Thymus (tissue), 11 donors: ENCODE measurements at regions not wholly inside any gene's neighbourhood (a gene's known extent, or its start where the extent isn't known, plus 50 kb on each side); places are given as distances from the start of the nearest gene placed in this dataset.

Experiments used
- DNase-seq, 9 donors: peaks; one replicate each; pipeline ENCODE4 v3.0.0-alpha.2; 2013; ENCODE audit warnings: low spot score in 9 of 9, low read depth in 6 of 9, missing footprints in 1 of 9
- H3K27ac ChIP-seq, 2 donors: one replicate each; pipeline ENCODE4 v1.5.1; 2013; ENCODE audit warnings: control low read depth in 1 of 2, low read depth in 1 of 2, low read length in 1 of 2, mild to moderate bottlenecking in 1 of 2, moderate library complexity in 1 of 2
- H3K27me3 ChIP-seq, 2 donors: one replicate each; pipeline ENCODE4 v1.5.1; 2013; ENCODE audit warnings: low read length in 1 of 2; ENCODE audit not compliant: control insufficient read depth in 2 of 2, insufficient read depth in 1 of 2
- H3K36me3 ChIP-seq, 2 donors: one replicate each; pipeline ENCODE4 v1.5.1; 2013; ENCODE audit warnings: low read length in 1 of 2, mild to moderate bottlenecking in 1 of 2, moderate library complexity in 1 of 2; ENCODE audit not compliant: control insufficient read depth in 2 of 2, insufficient read depth in 2 of 2
- H3K4me1 ChIP-seq, 2 donors: one replicate each; pipeline ENCODE4 v1.5.1; 2013; ENCODE audit warnings: low read length in 2 of 2; ENCODE audit not compliant: control insufficient read depth in 2 of 2, insufficient read depth in 2 of 2
- H3K4me3 ChIP-seq, 2 donors: one replicate each; pipeline ENCODE4 v1.5.1; 2013; ENCODE audit warnings: low read length in 2 of 2, control low read depth in 1 of 2, mild to moderate bottlenecking in 1 of 2
- H3K9me3 ChIP-seq, 2 donors: one replicate each; pipeline ENCODE4 v1.5.1; 2013; ENCODE audit warnings: low read length in 1 of 2, mild to moderate bottlenecking in 1 of 2; ENCODE audit not compliant: control insufficient read depth in 2 of 2, insufficient read depth in 1 of 2
- WGBS: extraction: QIAGEN DNeasy Blood & Tissue Kit; methylation state at CpG from one replicate; pipeline ENCODE4 v1.1.7; 2013; 5-methylcytosine and 5-hydroxymethylcytosine counted together
- donor health status: healthy.

- Histone ChIP-seq H3K27ac (no peak overlapping the region), H3K4me3 (no peak overlapping the region), H3K4me1 (peaks cover 2 to 9% of the 10 kb centered on the region in 2 donors), H3K9me3 (no peaks in the 10 kb centered on the region), H3K27me3 (no peaks in the 10 kb centered on the region), H3K36me3 (no peaks in the 10 kb centered on the region)
- DNase-seq = no peak
- 96% methylated on average over 1 of the region's 1 CpG for WGBS
Observed at GRCh38 chr4:144557404-144557803, 88.6 kb upstream of the HHIP start.

GRCh38 chr4:144562019-144562705 is 83.8 kb upstream of the HHIP start:
- Histone ChIP-seq H3K4me3 (no peak overlapping the region), H3K4me1 (peaks cover 0 to 3% of the 10 kb centered on the region in 2 donors), H3K9me3 (no peaks in the 10 kb centered on the region), H3K27me3 (no peaks in the 10 kb centered on the region), H3K27ac (no peak overlapping the region), H3K36me3 (no peaks in the 10 kb centered on the region)
- WGBS = 29% methylated on average over 10 of the region's 10 CpGs
- DNase-seq = peak in 1 of 9 donors; percentile 41

DNA sequence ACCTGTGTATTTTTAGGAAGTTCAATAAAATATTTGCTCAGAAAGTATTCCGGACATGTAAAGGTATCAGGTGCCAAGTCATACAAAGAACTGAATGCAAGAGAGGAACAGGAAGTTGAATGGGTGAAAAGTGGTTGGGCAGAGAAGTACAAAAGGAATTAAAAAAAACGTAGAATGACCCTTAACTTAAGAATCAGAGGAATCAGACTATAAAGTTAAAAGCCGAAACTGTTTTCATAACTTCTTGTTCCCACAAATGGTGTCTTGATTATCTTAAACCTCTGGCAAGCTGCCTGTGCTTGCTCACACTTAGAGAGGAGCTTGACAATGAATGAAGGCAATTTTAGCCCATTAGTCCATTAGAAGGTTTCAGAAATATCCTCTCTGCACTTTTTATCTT is 81.6 kb upstream of the HHIP start:
- WGBS = 51% methylated on average over 3 of the region's 3 CpGs
- Histone ChIP-seq H3K9me3 (no peaks in the 10 kb centered on the region), H3K4me1 (peaks cover 0 to 3% of the 10 kb centered on the region in 2 donors), H3K4me3 (no peak overlapping the region), H3K27ac (no peak overlapping the region), H3K27me3 (no peaks in the 10 kb centered on the region), H3K36me3 (no peaks in the 10 kb centered on the region)
- DNase-seq = no peak

DNA sequence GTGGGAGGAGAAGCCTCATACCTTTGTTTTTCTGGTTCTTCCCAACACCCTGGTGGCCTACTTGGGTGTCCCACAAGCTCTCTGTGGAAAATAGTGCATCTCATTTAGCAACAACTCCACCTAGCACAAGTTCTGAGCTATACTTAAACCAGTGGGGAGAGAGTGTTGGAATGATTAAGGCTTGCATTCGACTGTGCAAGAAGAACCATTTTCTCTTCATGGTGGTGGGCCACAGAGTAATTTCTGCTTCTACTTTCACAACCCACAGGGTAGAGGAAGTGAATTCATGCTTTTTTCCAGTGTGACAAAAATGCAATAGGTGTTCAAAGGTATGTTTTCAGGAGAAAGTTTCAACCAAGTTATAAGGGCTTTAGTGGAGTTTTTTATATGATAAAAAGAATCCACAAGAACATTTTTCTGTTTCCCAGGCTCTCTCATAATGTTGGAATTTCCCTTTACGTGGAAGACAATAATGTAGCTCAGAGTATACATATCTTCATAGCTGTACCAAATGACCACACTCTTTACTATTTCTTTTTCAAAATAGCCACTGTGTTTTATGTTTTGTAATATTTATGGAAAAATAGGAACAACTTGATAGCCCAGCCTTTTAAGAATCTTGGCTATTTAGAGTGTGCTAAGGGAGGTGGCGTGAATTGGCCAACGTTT is 80.3 kb upstream of the HHIP start:
- no peak for DNase-seq
- Histone ChIP-seq H3K4me1 (peaks cover 0 to 3% of the 10 kb centered on the region in 2 donors), H3K9me3 (no peaks in the 10 kb centered on the region), H3K36me3 (no peaks in the 10 kb centered on the region), H3K27me3 (no peaks in the 10 kb centered on the region), H3K4me3 (no peak overlapping the region), H3K27ac (no peak overlapping the region)
- 93% methylated on average over 4 of the region's 4 CpGs for WGBS

- no peaks in the 10 kb centered on the region for H3K9me3 ChIP-seq
- DNase-seq = no peak
Observed at GRCh38 chr4:144572660-144573059, 73.3 kb upstream of the HHIP start.

DNA sequence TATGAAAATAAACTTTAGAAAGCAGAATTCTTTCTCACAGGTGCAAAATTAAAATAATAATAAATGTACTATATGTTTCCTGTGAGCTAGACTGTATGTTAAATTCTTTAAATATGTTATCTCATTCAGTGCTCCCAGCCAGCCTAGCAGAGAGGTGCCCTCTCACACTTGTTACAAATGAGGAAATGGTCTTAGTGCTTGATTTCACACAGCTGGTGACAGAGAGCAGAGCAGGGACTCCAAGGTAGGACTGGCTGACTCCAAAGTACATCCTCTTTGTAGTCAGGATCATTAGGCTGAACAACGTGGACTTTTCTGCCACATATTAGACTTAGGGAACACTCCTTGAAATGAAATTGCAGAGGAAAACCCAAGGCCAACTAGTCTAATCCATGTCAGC is 72.0 kb upstream of the HHIP start:
- Histone ChIP-seq H3K27me3 (no peaks in the 10 kb centered on the region), H3K9me3 (no peaks in the 10 kb centered on the region), H3K27ac (no peak overlapping the region), H3K4me3 (no peak overlapping the region), H3K36me3 (no peaks in the 10 kb centered on the region), H3K4me1 (no peaks in the 10 kb centered on the region)
- 15% methylated on average over 1 of the region's 1 CpG for WGBS
- DNase-seq = no peak

More at GRCh38 chr4:144572660-144573059, 73.3 kb upstream of the HHIP start:
- WGBS = 94% methylated on average over 7 of the region's 7 CpGs
- H3K4me3 ChIP-seq = no peak overlapping the region
- no peaks in the 10 kb centered on the region for H3K36me3 ChIP-seq
- H3K27ac ChIP-seq = no peak overlapping the region
- no peaks in the 10 kb centered on the region for H3K27me3 ChIP-seq
- no peaks in the 10 kb centered on the region for H3K4me1 ChIP-seq

DNA sequence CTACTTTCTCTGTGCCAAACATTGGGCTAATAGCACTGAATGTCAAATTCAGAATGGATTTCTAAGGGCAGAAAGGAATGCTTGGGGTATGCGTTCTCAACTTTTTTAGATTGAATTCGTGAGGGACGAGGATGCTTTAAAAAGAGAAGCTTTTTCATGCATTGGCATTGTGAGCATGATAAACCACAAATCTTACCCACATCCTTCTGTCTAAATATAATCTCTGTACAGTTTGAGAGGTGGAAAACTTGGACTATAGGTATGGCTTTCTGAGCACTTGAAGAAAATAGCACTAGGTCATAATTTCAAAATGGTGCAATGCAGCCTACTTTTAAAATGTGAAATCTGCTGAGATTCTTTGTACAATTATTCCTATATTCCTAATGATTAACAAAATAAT is 71.4 kb upstream of the HHIP start:
- Histone ChIP-seq H3K36me3 (no peaks in the 10 kb centered on the region), H3K4me3 (no peak overlapping the region), H3K27me3 (no peaks in the 10 kb centered on the region), H3K4me1 (no peaks in the 10 kb centered on the region), H3K9me3 (no peaks in the 10 kb centered on the region), H3K27ac (no peak overlapping the region)
- WGBS = 15% methylated on average over 3 of the region's 3 CpGs
- DNase-seq = peak in 1 of 9 donors; percentile 30

- H3K9me3 ChIP-seq = no peaks in the 10 kb centered on the region
- H3K27ac ChIP-seq = no peak overlapping the region
- no peaks in the 10 kb centered on the region for H3K4me1 ChIP-seq
- H3K36me3 ChIP-seq = no peaks in the 10 kb centered on the region
- no peaks in the 10 kb centered on the region for H3K27me3 ChIP-seq
- DNase-seq = no peak
- WGBS = 88% methylated on average over 2 of the region's 2 CpGs
- H3K4me3 ChIP-seq = no peak overlapping the region
Observed at GRCh38 chr4:144575181-144575580, 70.8 kb upstream of the HHIP start.

- 94% methylated on average over 4 of the region's 4 CpGs for WGBS
- Histone ChIP-seq H3K4me3 (no peak overlapping the region), H3K4me1 (no peaks in the 10 kb centered on the region), H3K27ac (no peak overlapping the region), H3K27me3 (no peaks in the 10 kb centered on the region), H3K9me3 (peaks cover 0 to 1% of the 10 kb centered on the region in 2 donors), H3K36me3 (no peaks in the 10 kb centered on the region)
- no peak for DNase-seq
Observed at GRCh38 chr4:144578681-144579080, 67.3 kb upstream of the HHIP start.
